ENCODE measurements at regions not wholly inside any gene's neighbourhood (a gene's known extent, or its start where the extent isn't known, plus 50 kb on each side); places are given as distances from the start of the nearest gene placed in this dataset.

GRCh38 chr20:51860111-51860882 is 58.0 kb upstream of the SALL4 start:
- TF ChIP-seq, protein P1, sequence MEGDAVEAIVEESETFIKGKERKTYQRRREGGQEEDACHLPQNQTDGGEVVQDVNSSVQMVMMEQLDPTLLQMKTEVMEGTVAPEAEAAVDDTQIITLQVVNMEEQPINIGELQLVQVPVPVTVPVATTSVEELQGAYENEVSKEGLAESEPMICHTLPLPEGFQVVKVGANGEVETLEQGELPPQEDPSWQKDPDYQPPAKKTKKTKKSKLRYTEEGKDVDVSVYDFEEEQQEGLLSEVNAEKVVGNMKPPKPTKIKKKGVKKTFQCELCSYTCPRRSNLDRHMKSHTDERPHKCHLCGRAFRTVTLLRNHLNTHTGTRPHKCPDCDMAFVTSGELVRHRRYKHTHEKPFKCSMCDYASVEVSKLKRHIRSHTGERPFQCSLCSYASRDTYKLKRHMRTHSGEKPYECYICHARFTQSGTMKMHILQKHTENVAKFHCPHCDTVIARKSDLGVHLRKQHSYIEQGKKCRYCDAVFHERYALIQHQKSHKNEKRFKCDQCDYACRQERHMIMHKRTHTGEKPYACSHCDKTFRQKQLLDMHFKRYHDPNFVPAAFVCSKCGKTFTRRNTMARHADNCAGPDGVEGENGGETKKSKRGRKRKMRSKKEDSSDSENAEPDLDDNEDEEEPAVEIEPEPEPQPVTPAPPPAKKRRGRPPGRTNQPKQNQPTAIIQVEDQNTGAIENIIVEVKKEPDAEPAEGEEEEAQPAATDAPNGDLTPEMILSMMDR (IDR thresholded peaks at IDR 0.05; ENCODE audit: low read depth, low read length, missing control alignments), result no peak
- peak; percentile 46 for DNase-seq (ENCODE audit: low read depth)
- no peak overlapping the region for H3K4me3 ChIP-seq (ENCODE audit: low read depth, low read length)
- in situ Hi-C loops (cut with HindIII; ENCODE audit: low sequenced_read_pairs), result no loop called here

DNA sequence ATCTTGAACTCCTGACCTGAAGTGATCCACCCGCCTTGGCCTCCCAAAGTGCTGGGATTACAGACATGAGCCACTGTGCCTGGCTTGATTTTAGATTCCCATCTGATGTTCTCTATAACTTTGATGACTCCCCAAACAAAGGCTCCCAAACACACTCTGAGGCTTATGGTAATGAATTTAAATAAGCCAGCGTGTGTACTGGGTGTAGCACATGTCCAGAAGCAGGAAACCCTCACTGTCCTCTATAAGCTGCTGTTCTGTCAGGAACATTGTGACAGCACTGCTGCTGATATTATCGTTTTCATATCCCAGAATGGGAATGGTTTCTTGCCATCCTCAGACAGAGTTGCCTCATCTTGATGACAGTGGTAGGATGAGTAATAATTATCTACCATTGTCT is 54.1 kb upstream of the SALL4 start:
- TF ChIP-seq, protein P1 (IDR thresholded peaks at IDR 0.05; ENCODE audit: low read depth, low read length, missing control alignments), result no peak
- no peak overlapping the region for H3K4me3 ChIP-seq (ENCODE audit: low read depth, low read length)
- DNase-seq (ENCODE audit: low read depth), result no peak
- in situ Hi-C loops (cut with HindIII; ENCODE audit: low sequenced_read_pairs), result no loop called here

DNA sequence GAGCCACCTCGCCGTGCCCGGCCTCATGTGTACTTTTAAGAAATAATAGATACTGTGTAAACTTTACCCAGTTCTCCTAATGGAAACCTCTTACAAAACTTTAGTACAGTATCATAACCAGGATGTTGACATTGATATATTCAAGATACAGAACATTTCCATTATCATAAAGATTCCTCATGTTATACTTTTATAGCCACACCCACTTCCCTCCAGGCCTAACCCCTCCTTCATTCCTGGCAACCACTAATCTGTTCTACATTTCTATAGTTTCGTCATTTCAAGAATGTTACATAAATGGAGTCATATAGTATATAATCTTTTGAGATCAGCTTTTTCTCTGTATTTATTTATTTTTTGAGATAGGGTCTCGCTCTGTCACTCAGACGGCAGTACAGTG is 52.6 kb upstream of the SALL4 start:
- DNase-seq (ENCODE audit: low read depth), result no peak
- no peak overlapping the region for H3K4me3 ChIP-seq (ENCODE audit: low read depth, low read length)
- TF ChIP-seq, protein P1 (IDR thresholded peaks at IDR 0.05; ENCODE audit: low read depth, low read length, missing control alignments), result no peak
- in situ Hi-C loops (cut with HindIII; ENCODE audit: low sequenced_read_pairs), result no loop called here

All from astrocyte of the cerebellum (primary cell).